GM19395 (cell line): ENCODE measurements at regions not wholly inside any gene's neighbourhood (a gene's known extent, or its start where the extent isn't known, plus 50 kb on each side); places are given as distances from the start of the nearest gene placed in this dataset.

Source experiments
- ATAC-seq: cut with Tn5 transposase; IDR thresholded peaks from one replicate; pipeline ENCODE4 v1.9.1; 2021; ENCODE audit warnings: mild to moderate bottlenecking, moderate library complexity; ENCODE audit not compliant: unreplicated experiment

GRCh38 chr10:130877126-130877525 is 434.4 kb downstream of the TCERG1L start:
- no peak for ATAC-seq

GRCh38 chr10:130878131-130878530 is 433.4 kb downstream of the TCERG1L start:
- no peak for ATAC-seq

- no peak for ATAC-seq
Observed at GRCh38 chr10:130882906-130883305, 428.6 kb downstream of the TCERG1L start.

- no peak for ATAC-seq
Observed at GRCh38 chr10:130884456-130884855, 427.1 kb downstream of the TCERG1L start.

- no peak for ATAC-seq
Observed at GRCh38 chr10:130885021-130885655, 426.4 kb downstream of the TCERG1L start.

- no peak for ATAC-seq
Observed at GRCh38 chr10:130887170-130887569, 424.4 kb downstream of the TCERG1L start.

- ATAC-seq = no peak
Observed at GRCh38 chr10:130888493-130888892, 423.0 kb downstream of the TCERG1L start.

GRCh38 chr10:130889240-130889639 is 422.3 kb downstream of the TCERG1L start:
- no peak for ATAC-seq

- ATAC-seq = no peak
Observed at GRCh38 chr10:130889780-130890179, 421.7 kb downstream of the TCERG1L start.

- no peak for ATAC-seq
Observed at GRCh38 chr10:130891066-130891465, 420.5 kb downstream of the TCERG1L start.

- no peak for ATAC-seq
Observed at GRCh38 chr10:130894471-130894870, 417.1 kb downstream of the TCERG1L start.

- no peak for ATAC-seq
Observed at GRCh38 chr10:130895161-130895560, 416.4 kb downstream of the TCERG1L start.

GRCh38 chr10:130897815-130898214 is 413.7 kb downstream of the TCERG1L start:
- ATAC-seq = no peak

- no peak for ATAC-seq
Observed at GRCh38 chr10:130898381-130898780, 413.1 kb downstream of the TCERG1L start.

GRCh38 chr10:130899856-130900255 is 411.7 kb downstream of the TCERG1L start:
- no peak for ATAC-seq

- ATAC-seq = no peak
Observed at GRCh38 chr10:130900441-130901160, 410.9 kb downstream of the TCERG1L start.

- no peak for ATAC-seq
Observed at GRCh38 chr10:130901311-130902165, 410.0 kb downstream of the TCERG1L start.

- no peak for ATAC-seq
Observed at GRCh38 chr10:130902471-130902870, 409.1 kb downstream of the TCERG1L start.

- no peak for ATAC-seq
Observed at GRCh38 chr10:130902929-130903328, 408.6 kb downstream of the TCERG1L start.

GRCh38 chr10:130904676-130905075 is 406.8 kb downstream of the TCERG1L start:
- ATAC-seq = no peak

- no peak for ATAC-seq
Observed at GRCh38 chr10:130905386-130905785, 406.1 kb downstream of the TCERG1L start.

GRCh38 chr10:130905921-130906320 is 405.6 kb downstream of the TCERG1L start:
- no peak for ATAC-seq
